Keratinocyte (primary cell): ENCODE measurements at regions not wholly inside any gene's neighbourhood (a gene's known extent, or its start where the extent isn't known, plus 50 kb on each side); places are given as distances from the start of the nearest gene placed in this dataset.

ENCODE experiments used
- DNase-seq: peaks from one replicate; pipeline ENCODE4 v3.0.0-alpha.2; 2011; ENCODE audit warnings: low read depth, missing footprints, low spot score
- FAIRE-seq: peaks from 2 replicates; lab custom pipeline; 2011; peaks lifted over from hg19 to GRCh38; lab: Jason Lieb, UNC
- H2AFZ ChIP-seq: 2 replicates; pipeline ENCODE4 v1.6.0; 2012; ENCODE audit warnings: low read length, control low read depth, inconsistent platforms; ENCODE audit not compliant: control insufficient read depth
- H3K27ac ChIP-seq: 2 replicates; pipeline ENCODE4 v1.5.1; 2011; ENCODE audit warnings: low read length; ENCODE audit not compliant: control insufficient read depth, insufficient read depth
- H3K27me3 ChIP-seq: 3 replicates; pipeline ENCODE4 v1.6.0; 2011; ENCODE audit warnings: low read length; ENCODE audit not compliant: control insufficient read depth, insufficient read depth; ENCODE audit errors: extremely low read depth
- H3K36me3 ChIP-seq, 2 experiments: 2 replicates in 1 of 2; 3 replicates in 1 of 2; pipeline ENCODE4 v1.5.1; 2011; ENCODE audit warnings: low read length in 2 of 2, mild to moderate bottlenecking in 1 of 2; ENCODE audit not compliant: control insufficient read depth in 2 of 2, insufficient read depth in 2 of 2; ENCODE audit errors: extremely low read depth in 1 of 2
- H3K4me1 ChIP-seq: 3 replicates; pipeline ENCODE4 v1.5.1; 2011; ENCODE audit warnings: low read length; ENCODE audit not compliant: control insufficient read depth, insufficient read depth; ENCODE audit errors: extremely low read depth
- H3K4me2 ChIP-seq: 3 replicates; pipeline ENCODE4 v1.6.0; 2011; ENCODE audit warnings: low read depth, low read length; ENCODE audit not compliant: control insufficient read depth, insufficient read depth; ENCODE audit errors: extremely low read depth
- H3K4me3 ChIP-seq, 3 experiments: fragments of 200-600 bp in 1 of 3; sonication (generic) in 1 of 3; 2 replicates in 2 of 3; 3 replicates in 1 of 3; pipeline ENCODE4 v1.5.1; 2011 to 2016; ENCODE audit warnings: low read length in 3 of 3, mild to moderate bottlenecking in 3 of 3, control low read depth in 2 of 3, inconsistent platforms in 1 of 3, low read depth in 1 of 3, mixed read lengths in 1 of 3, mixed run types in 1 of 3, moderate library complexity in 1 of 3; ENCODE audit not compliant: control insufficient read depth in 2 of 3, insufficient read depth in 2 of 3; ENCODE audit errors: extremely low read depth in 1 of 3
- H3K79me2 ChIP-seq: 2 replicates; pipeline ENCODE4 v1.6.0; 2012; ENCODE audit warnings: low read length; ENCODE audit not compliant: control insufficient read depth, insufficient read depth
- H3K9ac ChIP-seq: 3 replicates; pipeline ENCODE4 v1.6.0; 2011; ENCODE audit warnings: low read length; ENCODE audit not compliant: control insufficient read depth, insufficient read depth; ENCODE audit errors: extremely low read depth
- H3K9me1 ChIP-seq: 3 replicates; pipeline ENCODE4 v1.6.0; 2011; ENCODE audit warnings: low read length; ENCODE audit not compliant: control insufficient read depth, insufficient read depth; ENCODE audit errors: extremely low read depth
- H3K9me3 ChIP-seq: 2 replicates; pipeline ENCODE4 v1.5.1; 2012; ENCODE audit warnings: low read depth, low read length; ENCODE audit not compliant: control insufficient read depth
- H4K20me1 ChIP-seq: 3 replicates; pipeline ENCODE4 v1.6.0; 2011; ENCODE audit warnings: low read length; ENCODE audit not compliant: control insufficient read depth, insufficient read depth; ENCODE audit errors: extremely low read depth
- EZH2 ChIP-seq: IDR thresholded peaks from one replicate; pipeline ENCODE4 v1.6.1; 2012; ENCODE audit warnings: inconsistent platforms, mild to moderate bottlenecking, low read length, moderate library complexity
- dilution Hi-C: fragments of 300-500 bp; cut with MboI; formaldehyde crosslinking; loops from one replicate; pipeline ENCODE4 v1.7.0; 2020; ENCODE audit warnings: low sequenced_read_pairs; ENCODE audit not compliant: extremely low pct_ligation_motif_present
- TF ChIP-seq, protein P1 (sequence below), 3 experiments: IDR thresholded peaks in 1 of 3; conservative IDR thresholded peaks in 1 of 3; optimal IDR thresholded peaks in 1 of 3; 2 replicates in 2 of 3; 3 replicates in 1 of 3; pipeline versions ENCODE3 to v1.5.1; 2011; ENCODE audit warnings: low read length in 3 of 3, mild to moderate bottlenecking in 3 of 3, moderate library complexity in 2 of 3, control low read depth in 1 of 3, inconsistent platforms in 1 of 3; ENCODE audit not compliant: insufficient read depth in 2 of 3; ENCODE audit errors: extremely low read depth in 1 of 3

DNA sequence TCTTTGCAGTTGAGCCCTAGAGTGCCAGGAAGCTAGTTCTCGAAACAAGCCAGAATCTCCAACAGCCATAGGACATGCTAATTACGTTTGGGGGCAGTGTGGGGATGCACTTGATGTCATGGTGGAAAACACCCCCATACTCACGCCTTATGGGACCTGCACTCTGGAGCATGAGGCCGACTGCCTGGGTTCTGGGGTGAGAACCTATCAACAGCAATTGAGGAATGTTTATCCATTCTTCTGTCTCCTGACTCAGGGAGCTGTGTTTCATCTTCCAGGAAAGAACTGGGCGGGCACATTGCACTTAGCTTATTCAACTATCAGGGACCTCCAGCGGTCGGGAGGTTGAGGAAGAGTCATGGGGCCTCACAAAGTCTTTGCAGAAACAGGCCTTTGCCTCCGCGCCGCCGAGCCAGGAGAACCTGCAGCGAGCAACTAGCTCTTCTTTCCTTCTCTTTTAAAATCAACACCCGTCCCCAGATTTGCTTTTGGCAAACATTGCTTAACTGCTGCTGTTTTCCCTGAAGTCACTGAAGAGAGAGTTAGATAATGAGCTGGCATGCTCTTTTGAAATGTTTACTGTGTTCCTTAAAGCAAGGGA lies 226.1 kb upstream of the DIO3 start:
- no peak overlapping the region for H3K27ac ChIP-seq
- H3K9me3 ChIP-seq, result peaks cover 5% of the 10 kb centered on the region
- no peak for DNase-seq
- no peak for FAIRE-seq
- no peak overlapping the region for H3K9ac ChIP-seq
- no peaks in the 10 kb centered on the region for H3K27me3 ChIP-seq
- H3K4me1 ChIP-seq, result no peaks in the 10 kb centered on the region
- H2AFZ ChIP-seq, result no peak overlapping the region
- no peak overlapping the region for H3K4me2 ChIP-seq
- H3K36me3 ChIP-seq, result no peaks in the 10 kb centered on the region
- H3K4me3 ChIP-seq, result no peak overlapping the region
- TF ChIP-seq, protein P1, sequence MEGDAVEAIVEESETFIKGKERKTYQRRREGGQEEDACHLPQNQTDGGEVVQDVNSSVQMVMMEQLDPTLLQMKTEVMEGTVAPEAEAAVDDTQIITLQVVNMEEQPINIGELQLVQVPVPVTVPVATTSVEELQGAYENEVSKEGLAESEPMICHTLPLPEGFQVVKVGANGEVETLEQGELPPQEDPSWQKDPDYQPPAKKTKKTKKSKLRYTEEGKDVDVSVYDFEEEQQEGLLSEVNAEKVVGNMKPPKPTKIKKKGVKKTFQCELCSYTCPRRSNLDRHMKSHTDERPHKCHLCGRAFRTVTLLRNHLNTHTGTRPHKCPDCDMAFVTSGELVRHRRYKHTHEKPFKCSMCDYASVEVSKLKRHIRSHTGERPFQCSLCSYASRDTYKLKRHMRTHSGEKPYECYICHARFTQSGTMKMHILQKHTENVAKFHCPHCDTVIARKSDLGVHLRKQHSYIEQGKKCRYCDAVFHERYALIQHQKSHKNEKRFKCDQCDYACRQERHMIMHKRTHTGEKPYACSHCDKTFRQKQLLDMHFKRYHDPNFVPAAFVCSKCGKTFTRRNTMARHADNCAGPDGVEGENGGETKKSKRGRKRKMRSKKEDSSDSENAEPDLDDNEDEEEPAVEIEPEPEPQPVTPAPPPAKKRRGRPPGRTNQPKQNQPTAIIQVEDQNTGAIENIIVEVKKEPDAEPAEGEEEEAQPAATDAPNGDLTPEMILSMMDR (optimal IDR thresholded peaks at IDR 0.05 in 1 of 3, IDR thresholded peaks at IDR 0.05 in 1 of 3, conservative IDR thresholded peaks at IDR 0.05 in 1 of 3; ENCODE audit: extremely low read depth in 1 of 3, insufficient read depth in 2 of 3, low read length in 3 of 3), result no peak
- no peak for TF ChIP-seq EZH2
- no peaks in the 10 kb centered on the region for H3K79me2 ChIP-seq
- H4K20me1 ChIP-seq, result no peaks in the 10 kb centered on the region
- H3K9me1 ChIP-seq, result no peaks in the 10 kb centered on the region
- dilution Hi-C loops, result no loop called here

DNA sequence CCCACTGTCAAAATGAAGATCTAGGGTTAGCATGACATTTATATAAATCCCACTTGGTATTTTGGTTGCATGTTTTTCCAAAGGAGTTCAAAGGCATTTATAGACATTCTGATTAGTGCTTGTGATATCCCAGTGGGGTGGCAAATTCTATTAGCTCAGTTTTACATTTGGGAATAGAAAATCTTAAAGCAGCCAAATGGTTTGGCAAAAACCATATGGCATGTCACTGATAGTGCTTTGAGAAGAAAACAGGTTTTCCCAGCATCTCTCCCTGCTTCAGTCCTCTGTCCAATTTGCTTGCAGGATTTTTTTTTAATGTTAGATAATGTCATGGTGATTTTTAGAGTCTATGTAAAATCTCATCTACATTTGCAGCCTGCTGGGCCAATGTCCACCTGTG lies 225.1 kb upstream of the DIO3 start:
- H3K9ac ChIP-seq, result no peak overlapping the region
- FAIRE-seq, result no peak
- no peak overlapping the region for H3K4me2 ChIP-seq
- H2AFZ ChIP-seq, result no peak overlapping the region
- peaks cover 5% of the 10 kb centered on the region for H3K9me3 ChIP-seq
- H3K79me2 ChIP-seq, result no peaks in the 10 kb centered on the region
- dilution Hi-C loops, result no loop called here
- H3K27me3 ChIP-seq, result no peaks in the 10 kb centered on the region
- DNase-seq, result no peak
- H3K36me3 ChIP-seq, result no peaks in the 10 kb centered on the region
- H3K27ac ChIP-seq, result no peak overlapping the region
- no peak overlapping the region for H3K4me3 ChIP-seq
- no peaks in the 10 kb centered on the region for H3K9me1 ChIP-seq
- TF ChIP-seq, protein P1 (optimal IDR thresholded peaks at IDR 0.05 in 1 of 3, IDR thresholded peaks at IDR 0.05 in 1 of 3, conservative IDR thresholded peaks at IDR 0.05 in 1 of 3; ENCODE audit: extremely low read depth in 1 of 3, insufficient read depth in 2 of 3, low read length in 3 of 3), result no peak
- TF ChIP-seq EZH2, result no peak
- no peaks in the 10 kb centered on the region for H4K20me1 ChIP-seq
- H3K4me1 ChIP-seq, result no peaks in the 10 kb centered on the region
